GM21737 (cell line): ENCODE measurements at regions not wholly inside any gene's neighbourhood (a gene's known extent, or its start where the extent isn't known, plus 50 kb on each side); places are given as distances from the start of the nearest gene placed in this dataset.
A peak's percentile ranks its signal among the peaks of the same experiment; 100 is the strongest.

Experiments
- ATAC-seq: cut with Tn5 transposase; IDR thresholded peaks from one replicate; pipeline ENCODE4 v1.9.1; 2021; ENCODE audit warnings: mild to moderate bottlenecking, moderate library complexity; ENCODE audit not compliant: unreplicated experiment

GRCh38 chr18:5646739-5647138, 102.9 kb upstream of the EPB41L3 start:
- ATAC-seq = no peak

DNA sequence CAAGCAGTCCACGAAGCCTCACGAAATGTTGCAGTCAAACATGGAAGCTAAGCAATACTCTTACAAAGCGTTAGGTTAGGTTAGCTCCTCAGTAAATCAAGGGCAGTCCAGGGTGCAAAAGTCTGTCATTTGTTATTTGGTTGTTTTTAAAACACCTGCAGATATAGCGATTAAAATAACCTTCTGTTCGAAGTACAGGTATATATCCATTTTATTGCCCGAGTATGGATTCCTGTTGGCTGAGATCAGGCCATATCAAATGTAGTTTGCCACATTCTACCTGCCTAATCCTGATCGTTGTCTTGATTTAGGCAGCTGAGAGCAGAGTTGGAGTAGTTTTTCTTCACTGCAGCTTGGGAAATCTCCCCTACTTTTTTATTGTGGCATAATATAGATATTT, 99.5 kb upstream of the EPB41L3 start:
- no peak for ATAC-seq

GRCh38 chr18:5640939-5641338, 97.1 kb upstream of the EPB41L3 start:
- no peak for ATAC-seq

DNA sequence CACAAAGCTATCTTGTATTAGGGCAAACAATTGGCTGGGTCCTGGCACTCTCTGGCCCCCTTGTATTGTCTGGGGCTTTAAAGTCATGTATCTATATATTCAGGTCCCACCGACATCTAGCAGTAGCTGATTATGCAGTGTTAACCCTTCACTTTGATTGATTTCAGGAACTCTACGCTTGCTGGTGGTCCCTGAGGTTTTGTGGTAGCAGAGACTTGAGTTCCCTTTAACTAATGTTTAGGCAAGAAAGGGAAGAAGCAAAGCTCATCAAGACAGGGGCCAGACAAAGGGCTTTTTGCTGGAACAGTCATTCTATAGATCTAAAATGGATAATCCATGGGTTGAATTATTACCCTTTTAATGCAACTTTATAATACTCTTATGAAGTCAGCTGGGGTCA, 95.3 kb upstream of the EPB41L3 start:
- ATAC-seq = no peak

DNA sequence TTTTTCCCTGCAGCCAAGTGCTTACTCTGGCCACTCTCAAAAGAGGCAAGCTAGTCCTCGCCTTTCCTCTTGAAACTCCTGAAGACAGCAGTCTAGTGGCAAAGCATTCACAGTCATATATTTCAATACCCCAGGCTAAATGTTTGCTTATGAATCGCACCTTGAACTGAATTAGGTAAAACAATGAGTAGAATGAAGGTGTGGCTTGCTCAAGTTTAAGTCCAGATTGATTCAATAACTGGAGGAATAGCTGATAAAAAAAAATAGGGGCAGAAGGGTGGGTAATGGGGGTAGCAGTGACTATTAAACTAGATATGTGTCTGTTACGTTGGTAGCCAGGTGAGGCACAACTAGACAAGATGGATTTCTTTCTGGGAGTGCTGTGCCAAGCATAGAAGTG, 88.2 kb upstream of the EPB41L3 start:
- ATAC-seq = no peak

DNA sequence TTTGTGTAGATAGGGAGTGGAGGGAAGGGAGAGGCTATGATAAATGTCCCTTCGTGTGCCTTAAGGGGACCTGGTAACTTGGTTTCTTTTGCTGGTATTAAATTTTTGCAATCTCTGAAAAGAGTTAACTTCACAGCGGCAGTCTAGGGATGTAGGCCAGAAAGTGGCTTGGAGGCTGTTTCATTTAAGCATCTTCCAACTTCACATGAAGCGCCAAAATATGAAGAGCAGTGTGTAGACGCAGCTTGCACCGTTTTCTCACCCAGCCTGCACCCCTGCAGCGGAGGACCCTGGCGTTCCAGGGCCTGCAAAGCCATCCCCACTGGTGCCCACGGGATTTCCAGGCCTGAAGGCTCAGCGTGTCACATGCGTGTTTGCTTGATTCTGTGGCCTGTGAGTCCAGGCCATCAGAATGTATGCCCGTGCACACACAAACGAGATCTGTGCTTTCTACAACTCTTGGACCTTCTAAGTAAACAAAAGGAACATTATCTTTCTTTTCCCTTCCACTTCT, 87.2 kb upstream of the EPB41L3 start:
- no peak for ATAC-seq

DNA sequence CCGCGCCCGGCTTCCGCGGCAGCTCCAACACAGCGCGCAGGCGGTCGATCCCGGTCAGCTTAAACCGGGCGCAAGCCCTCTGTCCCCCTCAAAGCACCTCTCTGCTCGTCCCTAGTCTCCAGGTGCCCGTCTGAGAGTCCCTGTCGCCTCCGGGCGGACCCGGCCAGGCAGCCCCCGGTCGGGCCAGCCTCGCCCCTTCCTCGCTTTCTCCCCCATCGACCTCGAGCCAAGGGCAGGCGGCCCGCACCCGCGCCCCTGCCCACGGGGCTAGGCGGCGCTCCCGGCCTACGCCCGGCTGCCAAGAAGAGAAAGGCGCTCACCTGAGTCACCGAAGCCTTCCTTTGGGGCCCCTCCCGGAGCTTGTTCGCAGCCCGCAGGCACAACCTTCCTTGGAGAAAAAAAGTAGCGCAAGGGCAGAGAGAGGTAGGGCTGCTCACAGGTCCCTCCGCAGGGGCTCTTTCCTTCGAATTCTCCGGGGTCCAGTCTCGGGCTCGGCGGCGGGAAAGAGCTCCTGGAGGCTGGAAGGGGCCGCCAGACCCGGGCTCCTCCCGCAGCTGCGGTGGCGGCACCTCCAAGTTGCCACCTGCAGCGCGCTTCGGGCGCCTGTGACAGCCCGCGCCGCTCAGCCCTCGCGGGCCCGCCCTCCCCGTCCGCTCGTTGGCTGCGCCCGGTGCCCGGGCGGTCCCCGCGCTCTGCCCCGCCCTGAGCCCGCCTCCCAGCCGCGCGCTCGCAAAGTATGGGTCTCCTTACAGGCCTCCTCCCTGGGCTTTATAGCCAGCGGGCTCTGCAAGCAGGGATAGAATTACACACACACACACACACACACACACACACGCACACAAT, 86.5 kb upstream of the EPB41L3 start:
- peak; percentile 61 for ATAC-seq

DNA sequence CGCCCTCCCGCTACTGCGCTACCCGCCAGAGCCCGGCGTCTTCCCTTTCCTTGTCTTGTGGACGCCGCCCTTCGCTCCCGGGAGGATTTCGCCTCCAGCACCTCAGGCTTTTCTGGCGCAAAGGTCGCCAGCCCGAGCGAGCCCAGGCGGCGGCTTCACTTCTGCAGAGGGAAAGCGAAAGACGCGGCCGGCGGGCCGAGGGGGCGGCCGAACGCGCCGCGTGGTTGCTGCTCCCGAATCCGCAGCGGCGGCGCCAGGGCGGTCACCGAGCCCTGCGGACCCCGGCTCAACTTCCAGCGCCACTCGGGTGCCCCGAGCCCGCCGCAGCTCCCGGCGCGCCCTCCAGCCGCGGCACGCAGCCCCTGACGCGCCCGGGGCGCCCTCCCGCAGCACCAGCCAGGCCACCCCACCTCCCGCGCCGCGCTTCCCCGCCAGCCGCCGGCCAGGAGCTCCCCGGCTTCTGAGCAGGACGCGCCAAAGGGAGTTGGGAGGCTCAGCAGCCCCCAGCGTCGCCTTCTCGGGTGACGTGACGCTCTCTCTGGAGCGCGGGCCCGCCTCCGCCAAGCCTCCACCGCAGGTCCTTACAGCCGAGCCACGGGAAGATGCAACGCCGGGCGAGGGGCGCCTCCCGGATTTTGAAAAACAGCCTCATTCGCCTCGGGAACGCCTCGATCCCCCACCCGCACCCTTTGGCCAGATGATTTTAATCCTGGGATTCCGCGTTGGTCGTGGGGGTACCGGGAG, 84.9 kb upstream of the EPB41L3 start:
- no peak for ATAC-seq

- no peak for ATAC-seq
Measured at GRCh38 chr18:5627776-5628511, 84.1 kb upstream of the EPB41L3 start.

- no peak for ATAC-seq
Measured at GRCh38 chr18:5626130-5626880, 82.5 kb upstream of the EPB41L3 start.

GRCh38 chr18:5625076-5625475, 81.3 kb upstream of the EPB41L3 start:
- no peak for ATAC-seq

DNA sequence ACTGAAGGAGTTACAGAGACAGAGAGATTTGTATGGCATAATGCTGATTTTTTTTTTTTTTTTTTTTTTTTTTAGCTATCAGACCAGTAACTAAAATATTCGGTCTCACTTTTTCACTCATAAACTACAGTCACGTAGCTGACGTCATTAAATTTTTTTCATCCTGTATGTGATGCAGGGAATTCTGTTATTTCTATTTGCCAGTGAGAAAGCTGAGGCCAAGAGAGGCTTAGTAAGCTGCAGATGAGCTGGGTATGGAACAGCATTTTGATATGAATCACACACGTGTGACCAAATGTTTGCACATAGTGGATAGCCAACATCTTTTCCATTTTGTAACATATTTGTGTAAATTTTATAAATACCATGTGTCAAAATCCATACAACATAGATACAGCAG, 79.1 kb upstream of the EPB41L3 start:
- no peak for ATAC-seq

GRCh38 chr18:5620289-5620688, 76.5 kb upstream of the EPB41L3 start:
- ATAC-seq = no peak

GRCh38 chr18:5619376-5619775, 75.6 kb upstream of the EPB41L3 start:
- ATAC-seq = no peak

GRCh38 chr18:5618047-5618688, 74.4 kb upstream of the EPB41L3 start:
- no peak for ATAC-seq

GRCh38 chr18:5611221-5611620, 67.4 kb upstream of the EPB41L3 start:
- ATAC-seq = no peak

- ATAC-seq = no peak
Measured at GRCh38 chr18:5608846-5609245, 65.0 kb upstream of the EPB41L3 start.

- no peak for ATAC-seq
Measured at GRCh38 chr18:5606951-5607350, 63.2 kb upstream of the EPB41L3 start.

- ATAC-seq = no peak
Measured at GRCh38 chr18:5604778-5605177, 61.0 kb upstream of the EPB41L3 start.

- ATAC-seq = no peak
Measured at GRCh38 chr18:5603153-5603552, 59.4 kb upstream of the EPB41L3 start.
